ENCODE measurements at regions not wholly inside any gene's neighbourhood (a gene's known extent, or its start where the extent isn't known, plus 50 kb on each side); places are given as distances from the start of the nearest gene placed in this dataset.

- FAIRE-seq, result no peak
Observed at GRCh38 chr13:74289861-74290773, 155.9 kb upstream of the KLF12 start.

More at GRCh38 chr13:74289861-74290773, 155.9 kb upstream of the KLF12 start:
- Histone ChIP-seq H3K27me3 (ENCODE audit: control insufficient read depth in 2 of 2, insufficient read depth in 2 of 2, low read length in 2 of 2) (no peaks in the 10 kb centered on the region), H3K4me2 (ENCODE audit: insufficient read depth, low read length) (no peak overlapping the region), H3K9me1 (ENCODE audit: control insufficient read depth, insufficient read depth, low read length) (no peaks in the 10 kb centered on the region), H3K36me3 (ENCODE audit: control insufficient read depth, insufficient read depth, low read length) (no peaks in the 10 kb centered on the region), H3K27ac (ENCODE audit: extremely low read depth, low read depth, low read length) (no peak overlapping the region), H2AFZ (ENCODE audit: low read depth, low read length) (no peak overlapping the region), H3K9me3 (replicated peaks; ENCODE audit: control insufficient read depth, insufficient read depth, low read depth, low read length) (no peaks in the 10 kb centered on the region), H3K79me2 (ENCODE audit: control insufficient read depth, insufficient read depth, low read length) (no peaks in the 10 kb centered on the region), H4K20me1 (replicated peaks; ENCODE audit: control insufficient read depth, insufficient read depth, low read length) (no peaks in the 10 kb centered on the region), H3K9ac (ENCODE audit: insufficient read depth in 1 of 2, low read depth in 2 of 2, low read length in 2 of 2) (no peak overlapping the region), H3K4me1 (replicated peaks in 1 of 2; ENCODE audit: control insufficient read depth in 2 of 2, insufficient read depth in 2 of 2, low read length in 2 of 2) (no peaks in the 10 kb centered on the region), H3K4me3 (no peak overlapping the region)
- no peak for DNase-seq (ENCODE audit: extremely low read depth in 1 of 4, low spot score in 3 of 4)
- CTCF ChIA-PET (ENCODE audit: low intra/inter-chr PET ratio), result no interaction called here
- no peak for ATAC-seq
- no TSS peak for BruUV-seq (replicated peaks)
- POLR2A ChIA-PET, result no interaction called here
- TF ChIP-seq CREB5 (CRISPR knock-in tag; IDR thresholded peaks at IDR 0.05), result no peak
- no peak for TF ChIP-seq SOX6 (IDR thresholded peaks at IDR 0.05)
- no peak for TF ChIP-seq TOE1 (IDR thresholded peaks at IDR 0.05; ENCODE audit: borderline replicate concordance)
- no peak for TF ChIP-seq TOE1 (CRISPR knock-in tag; IDR thresholded peaks at IDR 0.05; ENCODE audit: borderline replicate concordance, low read depth)
- TF ChIP-seq KDM1A (IDR thresholded peaks at IDR 0.05), result no peak
- no peak for TF ChIP-seq JUNB (CRISPR knock-in tag; conservative IDR thresholded peaks at IDR 0.05)
- intact Hi-C loops (cut with micrococcal nuclease), result no loop called here
- in situ Hi-C loops (cut with MboI), result no loop called here
- 1% methylated on average over 10 of the region's 10 CpGs for WGBS (ENCODE audit: insufficient coverage, low coverage, missing lambda C conversion rate)

Data from K562 (cell line).